Endodermal cell (in vitro differentiated cells): ENCODE measurements at regions not wholly inside any gene's neighbourhood (a gene's known extent, or its start where the extent isn't known, plus 50 kb on each side); places are given as distances from the start of the nearest gene placed in this dataset.

Experiments used
- DNase-seq: peaks from one replicate; pipeline ENCODE4 v3.0.0-alpha.2; 2017
- H3K27ac ChIP-seq: 2 replicates; pipeline ENCODE4 v1.5.1; 2013; ENCODE audit warnings: mild to moderate bottlenecking, low read depth, low read length, moderate library complexity
- H3K27me3 ChIP-seq: 2 replicates; pipeline ENCODE4 v1.6.1; 2013; ENCODE audit warnings: mild to moderate bottlenecking, low read length, moderate library complexity; ENCODE audit not compliant: insufficient read depth, control insufficient read depth, poor library complexity, severe bottlenecking
- H3K36me3 ChIP-seq: 2 replicates; pipeline ENCODE4 v1.7.0; 2013; ENCODE audit warnings: mild to moderate bottlenecking, low read length, moderate library complexity; ENCODE audit not compliant: control insufficient read depth, insufficient read depth
- H3K4me1 ChIP-seq: one replicate; pipeline ENCODE4 v1.7.0; 2013; ENCODE audit warnings: low read length; ENCODE audit not compliant: control insufficient read depth, insufficient read depth
- H3K4me3 ChIP-seq: 2 replicates; pipeline ENCODE4 v1.5.1; 2013; ENCODE audit warnings: mild to moderate bottlenecking, low read length, moderate library complexity
- H3K9ac ChIP-seq: 2 replicates; pipeline ENCODE4 v1.6.1; 2013; ENCODE audit warnings: mild to moderate bottlenecking, low read length, moderate library complexity; ENCODE audit not compliant: poor library complexity, severe bottlenecking; ENCODE audit errors: extremely low read depth
- H3K9me3 ChIP-seq: 2 replicates; pipeline ENCODE4 v1.6.1; 2013; ENCODE audit warnings: mild to moderate bottlenecking, low read length, moderate library complexity; ENCODE audit not compliant: control insufficient read depth
- H3K27ac Mint-ChIP-seq: 2 replicates; pipeline ENCODE4 v1.8.0; 2020; ENCODE audit warnings: mixed read lengths
- H3K27me3 Mint-ChIP-seq: 2 replicates; pipeline ENCODE4 v1.8.0; 2021; ENCODE audit warnings: mild to moderate bottlenecking, mixed read lengths; ENCODE audit not compliant: insufficient read depth
- H3K36me3 Mint-ChIP-seq: 2 replicates; pipeline ENCODE4 v1.8.0; 2020; ENCODE audit warnings: low read depth, mixed read lengths
- H3K4me1 Mint-ChIP-seq: 2 replicates; pipeline ENCODE4 v1.8.0; 2020; ENCODE audit warnings: mixed read lengths
- H3K4me3 Mint-ChIP-seq: 2 replicates; pipeline ENCODE4 v1.8.0; 2020; ENCODE audit warnings: mild to moderate bottlenecking, moderate library complexity, mixed read lengths
- H3K9me3 Mint-ChIP-seq: 2 replicates; pipeline ENCODE4 v1.8.0; 2020; ENCODE audit warnings: mild to moderate bottlenecking, mixed read lengths
- CTCF ChIP-seq: fragments of 200-600 bp; sonication (generic); conservative IDR thresholded peaks from 2 replicates; pipeline ENCODE4 v1.5.0; 2021; ENCODE audit warnings: antibody characterized with exemption, mild to moderate bottlenecking
- WGBS, 2 experiments: methylation state at CpG; one replicate each; pipeline versions ENCODE4 v1.1.5 to v1.1.7; 2013; ENCODE audit warnings: missing lambda C conversion rate in 2 of 2, mixed read lengths in 1 of 2; ENCODE audit not compliant: insufficient coverage in 1 of 2, insufficient read length in 1 of 2; 5-methylcytosine and 5-hydroxymethylcytosine counted together

DNA sequence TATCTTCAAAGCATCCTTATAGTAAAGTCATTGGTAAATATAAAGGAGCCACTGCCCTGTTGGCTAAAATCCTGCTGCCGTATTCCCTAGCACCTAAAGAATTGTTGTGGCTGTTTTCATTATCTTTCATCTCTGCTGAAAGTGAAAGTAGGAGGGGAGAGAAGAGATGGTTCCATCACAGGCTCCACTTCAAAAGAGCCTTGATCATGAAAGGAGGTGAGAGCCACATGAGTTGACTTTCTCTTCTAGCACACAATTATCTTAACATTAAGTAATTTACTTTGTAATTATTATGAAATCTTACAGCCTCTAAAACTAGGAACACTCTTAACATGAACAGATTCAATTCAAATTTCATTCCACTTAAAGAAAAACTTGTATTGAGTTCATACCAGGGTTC is 1050.9 kb upstream of the LRRTM1 start:
- Histone ChIP-seq H3K9ac (no peak overlapping the region), H3K27me3 (no peaks in the 10 kb centered on the region), H3K4me3 (no peak overlapping the region), H3K27ac (no peak overlapping the region), H3K4me1 (no peaks in the 10 kb centered on the region), H3K9me3 (peaks cover 24% of the 10 kb centered on the region), H3K36me3 (no peaks in the 10 kb centered on the region)
- H3K36me3 Mint-ChIP-seq = peaks cover 4% of the 10 kb centered on the region
- H3K9me3 Mint-ChIP-seq = peaks cover 40% of the 10 kb centered on the region
- no peak for DNase-seq
- H3K27ac Mint-ChIP-seq = no peak overlapping the region
- H3K4me3 Mint-ChIP-seq = no peak overlapping the region
- peaks cover 3% of the 10 kb centered on the region for H3K27me3 Mint-ChIP-seq
- no peaks in the 10 kb centered on the region for H3K4me1 Mint-ChIP-seq
- WGBS, 2 experiments = 93% methylated on average over 1 of the region's 1 CpG; no CpG with 5 or more reads in 1 of the 2 experiments
- no peak for TF ChIP-seq CTCF

DNA sequence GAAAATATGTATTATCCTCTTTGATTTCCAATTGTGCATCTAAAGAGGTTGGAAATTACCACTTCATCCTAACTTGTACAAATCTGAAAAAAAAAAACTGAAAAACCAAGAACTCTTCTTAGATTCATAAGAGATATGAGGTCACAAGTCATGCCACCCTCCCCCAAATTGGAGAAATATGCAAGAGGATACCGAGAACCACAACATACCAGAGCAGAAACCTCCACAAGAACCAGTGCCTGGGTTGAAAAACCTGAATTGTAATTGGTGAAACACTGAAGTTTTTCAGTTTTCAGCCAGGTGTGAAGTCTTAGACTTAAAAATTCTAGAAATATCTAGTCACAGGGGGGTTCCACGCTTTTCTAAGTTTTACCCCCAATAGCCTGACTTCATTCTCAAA is 1029.5 kb upstream of the LRRTM1 start:
- Histone ChIP-seq H3K9me3 (no peaks in the 10 kb centered on the region), H3K27ac (no peak overlapping the region), H3K36me3 (no peaks in the 10 kb centered on the region), H3K4me3 (no peak overlapping the region), H3K27me3 (no peaks in the 10 kb centered on the region), H3K9ac (no peak overlapping the region), H3K4me1 (no peaks in the 10 kb centered on the region)
- Mint-ChIP-seq H3K36me3 (no peaks in the 10 kb centered on the region), H3K9me3 (no peaks in the 10 kb centered on the region), H3K27ac (no peak overlapping the region), H3K4me1 (no peaks in the 10 kb centered on the region), H3K27me3 (no peaks in the 10 kb centered on the region), H3K4me3 (no peak overlapping the region)
- no peak for DNase-seq
- no peak for TF ChIP-seq CTCF
- WGBS, 2 experiments = 87 to 100% methylated on average over 1 to 2 of the region's 2 CpGs

GRCh38 chr2:81328968-81329367 is 1024.4 kb upstream of the LRRTM1 start:
- H3K9me3 Mint-ChIP-seq = peaks cover under 1% of the 10 kb centered on the region
- WGBS, 2 experiments = 87 to 89% methylated on average over 1 to 2 of the region's 2 CpGs
- H3K27ac Mint-ChIP-seq = no peak overlapping the region
- Histone ChIP-seq H3K36me3 (no peaks in the 10 kb centered on the region), H3K9ac (no peak overlapping the region), H3K27me3 (no peaks in the 10 kb centered on the region), H3K4me1 (no peaks in the 10 kb centered on the region), H3K27ac (no peak overlapping the region), H3K4me3 (no peak overlapping the region), H3K9me3 (no peaks in the 10 kb centered on the region)
- no peak for TF ChIP-seq CTCF
- DNase-seq = no peak
- no peak overlapping the region for H3K4me3 Mint-ChIP-seq
- H3K36me3 Mint-ChIP-seq = peaks cover under 1% of the 10 kb centered on the region
- H3K27me3 Mint-ChIP-seq = no peaks in the 10 kb centered on the region
- H3K4me1 Mint-ChIP-seq = no peaks in the 10 kb centered on the region
